ENCODE measurements at regions not wholly inside any gene's neighbourhood (a gene's known extent, or its start where the extent isn't known, plus 50 kb on each side); places are given as distances from the start of the nearest gene placed in this dataset.

DNA sequence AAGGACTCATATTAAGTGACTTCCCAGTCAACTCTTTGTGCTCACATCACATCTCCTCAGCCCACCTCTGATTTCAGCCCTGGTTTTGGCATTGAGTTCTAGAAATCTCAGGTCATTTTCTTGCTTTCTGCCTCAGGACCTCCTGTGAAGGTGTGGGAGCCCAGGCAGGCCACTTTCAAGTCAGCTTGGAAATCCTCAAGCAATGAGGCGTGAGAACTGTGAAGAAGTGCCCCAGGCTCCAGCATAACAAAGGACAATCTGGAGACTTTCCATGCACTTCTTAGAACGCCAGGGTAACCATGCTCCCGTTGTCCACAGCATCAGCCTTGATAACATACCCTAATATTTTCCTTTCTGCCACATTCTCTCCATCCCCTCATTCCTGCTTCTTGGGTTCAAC is 131.2 kb upstream of the MAP3K1 start:
- TF ChIP-seq, protein P1, sequence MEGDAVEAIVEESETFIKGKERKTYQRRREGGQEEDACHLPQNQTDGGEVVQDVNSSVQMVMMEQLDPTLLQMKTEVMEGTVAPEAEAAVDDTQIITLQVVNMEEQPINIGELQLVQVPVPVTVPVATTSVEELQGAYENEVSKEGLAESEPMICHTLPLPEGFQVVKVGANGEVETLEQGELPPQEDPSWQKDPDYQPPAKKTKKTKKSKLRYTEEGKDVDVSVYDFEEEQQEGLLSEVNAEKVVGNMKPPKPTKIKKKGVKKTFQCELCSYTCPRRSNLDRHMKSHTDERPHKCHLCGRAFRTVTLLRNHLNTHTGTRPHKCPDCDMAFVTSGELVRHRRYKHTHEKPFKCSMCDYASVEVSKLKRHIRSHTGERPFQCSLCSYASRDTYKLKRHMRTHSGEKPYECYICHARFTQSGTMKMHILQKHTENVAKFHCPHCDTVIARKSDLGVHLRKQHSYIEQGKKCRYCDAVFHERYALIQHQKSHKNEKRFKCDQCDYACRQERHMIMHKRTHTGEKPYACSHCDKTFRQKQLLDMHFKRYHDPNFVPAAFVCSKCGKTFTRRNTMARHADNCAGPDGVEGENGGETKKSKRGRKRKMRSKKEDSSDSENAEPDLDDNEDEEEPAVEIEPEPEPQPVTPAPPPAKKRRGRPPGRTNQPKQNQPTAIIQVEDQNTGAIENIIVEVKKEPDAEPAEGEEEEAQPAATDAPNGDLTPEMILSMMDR (conservative IDR thresholded peaks at IDR 0.05; ENCODE audit: low read depth, low read length): no peak
- no peak for TF ChIP-seq EZH2 (IDR thresholded peaks at IDR 0.05; ENCODE audit: borderline replicate concordance, low read depth, low read length, poor library complexity, severe bottlenecking)
